Nephron progenitor cell (in vitro differentiated cells): ENCODE measurements at regions not wholly inside any gene's neighbourhood (a gene's known extent, or its start where the extent isn't known, plus 50 kb on each side); places are given as distances from the start of the nearest gene placed in this dataset.
"Not testable (repeated sequence)": the region's sequence is repeated elsewhere in the genome, so short reads cannot be mapped to it uniquely, and the experiment has no call there.

Experiments used
- DNase-seq: peaks from one replicate; pipeline ENCODE4 v3.0.0; 2021
- H3K27ac Mint-ChIP-seq: 2 replicates; pipeline ENCODE4 v1.8.0; 2021; ENCODE audit warnings: mild to moderate bottlenecking, moderate library complexity, mixed read lengths
- H3K27me3 Mint-ChIP-seq: 2 replicates; pipeline ENCODE4 v1.8.0; 2021; ENCODE audit warnings: mild to moderate bottlenecking, low read depth, mixed read lengths; ENCODE audit not compliant: poor library complexity
- H3K36me3 Mint-ChIP-seq: 2 replicates; pipeline ENCODE4 v1.8.0; 2021; ENCODE audit warnings: low read depth, mixed read lengths
- H3K4me1 Mint-ChIP-seq: 2 replicates; pipeline ENCODE4 v1.8.0; 2021; ENCODE audit warnings: mixed read lengths
- H3K4me3 Mint-ChIP-seq: 2 replicates; pipeline ENCODE4 v1.8.0; 2021; ENCODE audit warnings: mild to moderate bottlenecking, moderate library complexity, mixed read lengths
- H3K9me3 Mint-ChIP-seq: 2 replicates; pipeline ENCODE4 v1.8.0; 2021; ENCODE audit warnings: mild to moderate bottlenecking, moderate library complexity, mixed read lengths
- TF ChIP-seq, protein P1 (sequence below): fragments of 200-600 bp; sonication (generic); IDR thresholded peaks from 2 replicates; pipeline ENCODE4 v1.5.0; 2021; ENCODE audit warnings: antibody characterized with exemption

GRCh38 chr6:27720607-27721580 is 191.3 kb downstream of the OR2B2 start:
- Mint-ChIP-seq H3K9me3 (no peaks in the 10 kb centered on the region), H3K4me3 (peak overlapping the region; percentile 66), H3K27me3 (peaks cover 23% of the 10 kb centered on the region), H3K4me1 (peaks cover 9% of the 10 kb centered on the region), H3K36me3 (peaks cover 1% of the 10 kb centered on the region), H3K27ac (no peak overlapping the region)
- TF ChIP-seq, protein P1, sequence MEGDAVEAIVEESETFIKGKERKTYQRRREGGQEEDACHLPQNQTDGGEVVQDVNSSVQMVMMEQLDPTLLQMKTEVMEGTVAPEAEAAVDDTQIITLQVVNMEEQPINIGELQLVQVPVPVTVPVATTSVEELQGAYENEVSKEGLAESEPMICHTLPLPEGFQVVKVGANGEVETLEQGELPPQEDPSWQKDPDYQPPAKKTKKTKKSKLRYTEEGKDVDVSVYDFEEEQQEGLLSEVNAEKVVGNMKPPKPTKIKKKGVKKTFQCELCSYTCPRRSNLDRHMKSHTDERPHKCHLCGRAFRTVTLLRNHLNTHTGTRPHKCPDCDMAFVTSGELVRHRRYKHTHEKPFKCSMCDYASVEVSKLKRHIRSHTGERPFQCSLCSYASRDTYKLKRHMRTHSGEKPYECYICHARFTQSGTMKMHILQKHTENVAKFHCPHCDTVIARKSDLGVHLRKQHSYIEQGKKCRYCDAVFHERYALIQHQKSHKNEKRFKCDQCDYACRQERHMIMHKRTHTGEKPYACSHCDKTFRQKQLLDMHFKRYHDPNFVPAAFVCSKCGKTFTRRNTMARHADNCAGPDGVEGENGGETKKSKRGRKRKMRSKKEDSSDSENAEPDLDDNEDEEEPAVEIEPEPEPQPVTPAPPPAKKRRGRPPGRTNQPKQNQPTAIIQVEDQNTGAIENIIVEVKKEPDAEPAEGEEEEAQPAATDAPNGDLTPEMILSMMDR = no peak
- DNase-seq = peak; percentile 18

DNA sequence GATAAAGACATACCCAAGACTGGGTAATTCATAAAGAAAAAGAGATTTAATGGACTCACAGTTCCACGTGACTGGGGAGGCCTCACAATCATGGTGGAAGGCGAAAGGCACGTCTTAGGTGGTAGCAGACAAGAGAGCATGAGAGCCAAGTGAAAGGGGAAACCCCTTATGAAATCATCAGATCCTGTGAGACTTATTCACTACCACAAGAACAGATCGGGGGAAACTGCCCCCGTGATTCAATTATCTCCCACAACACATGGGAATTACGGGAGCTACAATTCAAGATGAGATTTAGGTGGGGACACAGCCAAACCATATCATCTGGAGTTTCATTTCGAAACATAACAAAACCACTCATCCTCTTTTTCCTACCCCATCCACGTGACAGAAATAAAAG is 193.2 kb downstream of the OR2B2 start:
- peaks cover 17% of the 10 kb centered on the region for H3K27me3 Mint-ChIP-seq
- not testable (repeated sequence) for H3K9me3 Mint-ChIP-seq, H3K4me3 Mint-ChIP-seq, DNase-seq, H3K4me1 Mint-ChIP-seq, H3K27ac Mint-ChIP-seq
- peaks cover 13% of the 10 kb centered on the region for H3K36me3 Mint-ChIP-seq

- no peak for DNase-seq
- Mint-ChIP-seq H3K36me3 (peaks cover 67% of the 10 kb centered on the region), H3K27me3 (peaks cover 3% of the 10 kb centered on the region), H3K4me1 (no peaks in the 10 kb centered on the region), H3K27ac (no peak overlapping the region), H3K9me3 (no peaks in the 10 kb centered on the region), H3K4me3 (no peak overlapping the region)
- TF ChIP-seq, protein P1 = no peak
Measured at GRCh38 chr6:27706431-27706830, 205.8 kb downstream of the OR2B2 start.

DNA sequence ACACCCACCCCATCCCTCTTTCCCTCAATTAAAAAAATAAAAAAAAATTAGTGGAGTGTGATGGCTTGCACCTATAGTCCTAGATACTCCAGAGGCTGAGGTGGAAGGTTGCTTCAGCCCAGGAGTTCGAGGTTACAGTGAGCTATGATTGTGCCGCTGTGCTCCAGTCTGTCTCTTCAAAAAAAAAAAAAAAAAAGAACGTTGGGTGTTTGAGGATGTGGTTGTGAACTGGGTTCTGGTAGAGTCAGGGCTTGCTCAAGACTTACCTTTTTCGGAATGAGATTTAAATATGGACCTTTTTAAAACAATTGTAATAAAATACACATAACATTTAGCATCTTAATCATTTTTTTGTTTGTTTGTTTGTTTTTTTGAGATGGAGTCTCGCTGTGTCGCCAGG is 211.9 kb downstream of the OR2B2 start:
- DNase-seq = no peak
- TF ChIP-seq, protein P1 = no peak
- peaks cover 2% of the 10 kb centered on the region for H3K27me3 Mint-ChIP-seq
- peaks cover 6% of the 10 kb centered on the region for H3K4me1 Mint-ChIP-seq
- H3K9me3 Mint-ChIP-seq = peaks cover 9% of the 10 kb centered on the region
- H3K27ac Mint-ChIP-seq = no peak overlapping the region
- H3K36me3 Mint-ChIP-seq = peaks cover 70% of the 10 kb centered on the region
- H3K4me3 Mint-ChIP-seq = no peak overlapping the region

DNA sequence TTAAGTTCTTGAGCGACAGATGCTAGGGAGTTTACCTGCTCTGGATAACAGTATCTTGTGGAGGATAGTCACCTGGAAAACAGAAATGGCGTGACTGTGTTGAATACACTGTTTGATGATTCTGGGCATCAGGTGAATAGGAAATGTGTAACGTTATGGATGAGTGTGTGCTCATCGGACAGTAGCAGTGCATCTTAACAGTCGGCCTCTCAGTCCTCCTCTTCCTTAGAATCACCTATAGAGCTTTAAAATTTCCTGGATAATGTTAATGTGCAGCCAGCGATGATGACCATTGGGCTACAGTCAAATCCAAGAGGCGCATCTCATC is 217.7 kb downstream of the OR2B2 start:
- Mint-ChIP-seq H3K9me3 (peaks cover 5% of the 10 kb centered on the region), H3K27ac (peak overlapping the region; percentile 94), H3K4me1 (peaks cover 21% of the 10 kb centered on the region), H3K27me3 (peaks cover 7% of the 10 kb centered on the region), H3K36me3 (peaks cover 19% of the 10 kb centered on the region), H3K4me3 (peak overlapping the region; percentile 97)
- DNase-seq = no peak
- TF ChIP-seq, protein P1 = no peak

DNA sequence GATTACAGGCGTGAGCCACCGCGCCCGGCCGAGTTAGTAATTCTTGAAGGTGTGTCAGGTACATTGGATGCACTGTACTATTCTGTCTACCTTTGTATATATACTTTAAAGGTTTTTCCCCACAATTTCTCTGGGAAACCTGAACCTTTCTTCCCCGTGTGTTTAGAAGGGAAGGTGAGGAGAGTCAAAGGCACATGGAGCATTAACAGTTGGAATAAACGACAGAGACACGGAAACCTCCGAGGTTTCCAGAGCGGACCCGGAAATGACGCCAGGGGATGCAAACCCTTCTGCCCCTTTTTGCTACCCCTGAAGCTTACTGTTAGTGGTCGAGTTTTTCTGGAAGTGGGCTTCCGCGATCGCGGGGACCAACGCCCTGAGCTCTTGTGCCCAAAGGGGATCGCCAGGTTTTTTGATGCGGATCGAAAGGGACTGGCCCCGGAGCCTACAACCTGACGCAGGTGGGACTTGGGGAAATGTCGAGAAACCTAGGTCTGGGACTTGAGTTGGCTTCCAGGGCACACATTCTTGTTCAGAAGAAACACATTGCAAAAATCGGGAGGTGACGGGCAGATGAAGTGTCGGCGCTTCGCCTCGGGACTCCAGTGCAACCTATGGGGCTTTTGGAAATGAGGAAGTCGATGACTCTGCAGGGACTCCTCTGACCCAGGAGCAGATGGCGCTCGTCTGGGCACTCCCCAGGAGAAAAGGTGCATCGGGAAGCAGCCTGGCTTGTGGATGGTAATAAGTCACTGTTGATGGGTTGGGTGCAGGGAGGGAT is 218.2 kb downstream of the OR2B2 start:
- TF ChIP-seq, protein P1 = no peak
- Mint-ChIP-seq H3K4me1 (peaks cover 21% of the 10 kb centered on the region), H3K9me3 (peaks cover 5% of the 10 kb centered on the region), H3K4me3 (peak overlapping the region; percentile 97), H3K36me3 (peaks cover 14% of the 10 kb centered on the region), H3K27ac (peak overlapping the region; percentile 94), H3K27me3 (peaks cover 9% of the 10 kb centered on the region)
- peak; percentile 42 for DNase-seq

GRCh38 chr6:27692133-27692532 is 219.2 kb upstream of the ZNF184 start:
- peaks cover 13% of the 10 kb centered on the region for H3K27me3 Mint-ChIP-seq
- H3K4me1 Mint-ChIP-seq = peaks cover 30% of the 10 kb centered on the region
- not testable (repeated sequence) for H3K36me3 Mint-ChIP-seq, H3K4me3 Mint-ChIP-seq, H3K27ac Mint-ChIP-seq, H3K9me3 Mint-ChIP-seq, DNase-seq
